H9 (cell line): ENCODE measurements at regions not wholly inside any gene's neighbourhood (a gene's known extent, or its start where the extent isn't known, plus 50 kb on each side); places are given as distances from the start of the nearest gene placed in this dataset.

Source experiments
- DNase-seq: peaks from one replicate; pipeline ENCODE4 v3.0.0-alpha.2; 2017
- H2AFZ ChIP-seq: one replicate; pipeline ENCODE4 v1.6.1; 2013; ENCODE audit warnings: mild to moderate bottlenecking, low read length, control low read depth, moderate library complexity
- H2AK5ac ChIP-seq: 2 replicates; pipeline ENCODE4 v1.6.1; 2013; ENCODE audit warnings: low read length, control low read depth, mixed read lengths; ENCODE audit not compliant: insufficient read length
- H2BK120ac ChIP-seq: one replicate; pipeline ENCODE4 v1.6.1; 2013; ENCODE audit warnings: low read depth, mild to moderate bottlenecking, low read length, control low read depth, inconsistent platforms; ENCODE audit not compliant: poor library complexity, severe bottlenecking
- H2BK12ac ChIP-seq: 2 replicates; pipeline ENCODE4 v1.6.1; 2013; ENCODE audit warnings: low read length, control low read depth, mixed read lengths, low read depth; ENCODE audit not compliant: insufficient read length
- H2BK15ac ChIP-seq: 2 replicates; pipeline ENCODE4 v1.6.1; 2013; ENCODE audit warnings: low read depth, low read length, control low read depth
- H2BK20ac ChIP-seq: one replicate; pipeline ENCODE4 v1.6.1; 2013; ENCODE audit warnings: low read depth, mild to moderate bottlenecking, low read length, control low read depth, inconsistent platforms; ENCODE audit not compliant: poor library complexity, severe bottlenecking
- H2BK5ac ChIP-seq: 2 replicates; pipeline ENCODE4 v1.6.1; 2013; ENCODE audit warnings: low read length, control low read depth, mixed read lengths; ENCODE audit not compliant: insufficient read length
- H3K14ac ChIP-seq: 2 replicates; pipeline ENCODE4 v1.6.1; 2013; ENCODE audit warnings: low read length, control low read depth; ENCODE audit not compliant: insufficient read depth
- H3K18ac ChIP-seq: 2 replicates; pipeline ENCODE4 v1.6.1; 2013; ENCODE audit warnings: low read depth, mild to moderate bottlenecking, mixed read lengths, low read length, control low read depth; ENCODE audit not compliant: insufficient read length
- H3K23ac ChIP-seq: 2 replicates; pipeline ENCODE4 v1.6.1; 2013; ENCODE audit warnings: low read length, control low read depth, mixed read lengths, low read depth; ENCODE audit not compliant: insufficient read length
- H3K23me2 ChIP-seq: 2 replicates; pipeline ENCODE4 v1.6.1; 2013; ENCODE audit warnings: low read depth, mild to moderate bottlenecking, mixed read lengths, low read length, control low read depth; ENCODE audit not compliant: insufficient read length, poor library complexity, severe bottlenecking
- H3K27ac ChIP-seq: 2 replicates; pipeline ENCODE4 v1.5.1; 2013; ENCODE audit warnings: low read length, control low read depth, mixed read lengths, low read depth; ENCODE audit not compliant: insufficient read length
- H3K27me3 ChIP-seq: 2 replicates; pipeline ENCODE4 v1.6.1; 2013; ENCODE audit warnings: low read length, control low read depth, inconsistent platforms; ENCODE audit not compliant: insufficient read depth
- H3K4ac ChIP-seq: 2 replicates; pipeline ENCODE4 v1.6.1; 2013; ENCODE audit warnings: low read depth, mild to moderate bottlenecking, control low read depth, inconsistent platforms, low read length, moderate library complexity
- H3K4me1 ChIP-seq: 2 replicates; pipeline ENCODE4 v1.6.1; 2013; ENCODE audit warnings: low read length, control low read depth, inconsistent platforms; ENCODE audit not compliant: insufficient read depth
- H3K4me2 ChIP-seq: 2 replicates; pipeline ENCODE4 v1.6.1; 2013; ENCODE audit warnings: low read length, control low read depth, mixed read lengths; ENCODE audit not compliant: insufficient read length, insufficient read depth
- H3K56ac ChIP-seq: 2 replicates; pipeline ENCODE4 v1.6.1; 2013; ENCODE audit warnings: low read depth, mild to moderate bottlenecking, mixed read lengths, low read length, control low read depth; ENCODE audit not compliant: insufficient read length
- H3K79me1 ChIP-seq: 2 replicates; pipeline ENCODE4 v1.6.1; 2013; ENCODE audit warnings: low read depth, mild to moderate bottlenecking, moderate library complexity, low read length, control low read depth, inconsistent platforms; ENCODE audit not compliant: insufficient read depth, poor library complexity, severe bottlenecking
- H3K79me2 ChIP-seq: 2 replicates; pipeline ENCODE4 v1.6.1; 2013; ENCODE audit warnings: low read length, control low read depth, inconsistent platforms; ENCODE audit not compliant: insufficient read depth
- H3K9ac ChIP-seq: 2 replicates; pipeline ENCODE4 v1.6.1; 2013; ENCODE audit warnings: low read length, control low read depth, mixed read lengths; ENCODE audit not compliant: insufficient read length; ENCODE audit errors: extremely low read depth
- H3K9me3 ChIP-seq: one replicate; pipeline ENCODE4 v1.6.1; 2013; ENCODE audit warnings: low read depth, low read length, inconsistent platforms; ENCODE audit not compliant: control insufficient read depth
- H3T11ph ChIP-seq: one replicate; pipeline ENCODE4 v1.6.1; 2013; ENCODE audit warnings: mild to moderate bottlenecking, low read length, control low read depth, inconsistent platforms
- H4K20me1 ChIP-seq: one replicate; pipeline ENCODE4 v1.6.1; 2013; ENCODE audit not compliant: control insufficient read depth, insufficient read length, insufficient read depth
- H4K5ac ChIP-seq: 2 replicates; pipeline ENCODE4 v1.6.1; 2013; ENCODE audit warnings: low read depth, mild to moderate bottlenecking, mixed read lengths, low read length, control low read depth; ENCODE audit not compliant: insufficient read length
- H4K8ac ChIP-seq: replicated peaks from 2 replicates; pipeline ENCODE4 v1.6.1; 2013; ENCODE audit warnings: low read length, control low read depth, mixed read lengths, low read depth; ENCODE audit not compliant: insufficient read length
- H4K91ac ChIP-seq: 2 replicates; pipeline ENCODE4 v1.6.1; 2013; ENCODE audit warnings: low read depth, mild to moderate bottlenecking, moderate library complexity, mixed read lengths, low read length, control low read depth; ENCODE audit not compliant: insufficient read length
- H3K27ac Mint-ChIP-seq, 3 experiments: 2 replicates in 2 of 3; 3 replicates in 1 of 3; pipeline ENCODE4 v1.8.0; 2020 to 2021; ENCODE audit warnings: mixed read lengths in 3 of 3, mild to moderate bottlenecking in 1 of 3, moderate library complexity in 1 of 3
- H3K27me3 Mint-ChIP-seq: 2 replicates; pipeline ENCODE4 v1.8.0; 2021; ENCODE audit warnings: low read depth, mild to moderate bottlenecking, moderate library complexity, mixed read lengths
- H3K36me3 Mint-ChIP-seq, 3 experiments: 2 replicates in 2 of 3; 3 replicates in 1 of 3; pipeline ENCODE4 v1.8.0; 2020 to 2021; ENCODE audit warnings: low read depth in 3 of 3, mixed read lengths in 3 of 3; ENCODE audit not compliant: insufficient read depth in 1 of 3
- H3K4me1 Mint-ChIP-seq, 2 experiments: 2 replicates each; pipeline ENCODE4 v1.8.0; 2020; ENCODE audit warnings: mixed read lengths in 2 of 2
- H3K4me3 Mint-ChIP-seq, 2 experiments: 2 replicates in 1 of 2; 3 replicates in 1 of 2; pipeline ENCODE4 v1.8.0; 2020 to 2021; ENCODE audit warnings: mild to moderate bottlenecking in 2 of 2, mixed read lengths in 2 of 2, moderate library complexity in 1 of 2
- H3K9me3 Mint-ChIP-seq, 2 experiments: 2 replicates in 1 of 2; 3 replicates in 1 of 2; pipeline ENCODE4 v1.8.0; 2020; ENCODE audit warnings: mild to moderate bottlenecking in 2 of 2, mixed read lengths in 2 of 2, moderate library complexity in 1 of 2
- CTCF ChIP-seq: fragments of 200-600 bp; sonication (generic); conservative IDR thresholded peaks from 3 replicates; pipeline ENCODE4 v1.8.0; 2021; ENCODE audit warnings: antibody characterized with exemption, mild to moderate bottlenecking
- WGBS: extraction: QIAGEN DNeasy Blood & Tissue Kit; methylation state at CpG from one replicate; pipeline ENCODE4 v1.1.7; 2013; ENCODE audit warnings: missing lambda C conversion rate, low lambda C conversion rate, mixed read lengths; ENCODE audit not compliant: insufficient read length; ENCODE audit errors: extremely low coverage; 5-methylcytosine and 5-hydroxymethylcytosine counted together

GRCh38 chr2:123303731-123304130, 721.4 kb upstream of the CNTNAP5 start:
- no peak overlapping the region for H3K23ac ChIP-seq
- no peaks in the 10 kb centered on the region for H3K79me1 ChIP-seq
- no peaks in the 10 kb centered on the region for H4K20me1 ChIP-seq
- H2BK15ac ChIP-seq = no peak overlapping the region
- Mint-ChIP-seq H3K4me1 (no peaks in the 10 kb centered on the region), H3K4me3 (no peak overlapping the region), H3K36me3 (peaks cover 0 to 5% (median 3%) of the 10 kb centered on the region in 3 experiments; a peak in 3 of 7 replicates), H3K9me3 (peaks cover 3 to 8% of the 10 kb centered on the region in 2 experiments; a peak in 3 of 5 replicates), H3K27me3 (no peaks in the 10 kb centered on the region), H3K27ac (no peak overlapping the region)
- no CpG with 5 or more reads among the region's 1 CpG for WGBS
- no peak overlapping the region for H2AK5ac ChIP-seq
- no peak for DNase-seq
- no peaks in the 10 kb centered on the region for H3K4me1 ChIP-seq
- no peak overlapping the region for H3K56ac ChIP-seq
- no peak overlapping the region for H3K18ac ChIP-seq
- no peak overlapping the region for H2AFZ ChIP-seq
- H2BK12ac ChIP-seq = no peak overlapping the region
- H3K9ac ChIP-seq = no peak overlapping the region
- H3K79me2 ChIP-seq = no peaks in the 10 kb centered on the region
- H4K5ac ChIP-seq = no peak overlapping the region
- no peaks in the 10 kb centered on the region for H3K27me3 ChIP-seq
- H3K9me3 ChIP-seq = no peaks in the 10 kb centered on the region
- H3K14ac ChIP-seq = no peak overlapping the region
- no peak overlapping the region for H3K27ac ChIP-seq
- no peak for TF ChIP-seq CTCF
- H4K8ac ChIP-seq = no peak overlapping the region
- no peak overlapping the region for H3K4ac ChIP-seq
- H3T11ph ChIP-seq = no peak overlapping the region
- H2BK120ac ChIP-seq = no peak overlapping the region
- no peak overlapping the region for H2BK5ac ChIP-seq
- no peak overlapping the region for H4K91ac ChIP-seq
- no peak overlapping the region for H2BK20ac ChIP-seq
- H3K4me2 ChIP-seq = no peak overlapping the region
- no peaks in the 10 kb centered on the region for H3K23me2 ChIP-seq
